SK-N-SH (cell line): ENCODE measurements at regions not wholly inside any gene's neighbourhood (a gene's known extent, or its start where the extent isn't known, plus 50 kb on each side); places are given as distances from the start of the nearest gene placed in this dataset.

Experiments
- CTCF ChIA-PET: fragments of 300-600, 350-600 bp; formaldehyde crosslinking; extraction: SDS; loops from one replicate; lab custom pipeline; 2021; lab: Yijun Ruan, JAX
- POLR2A ChIA-PET: fragments of 350-600 bp; sonication (Branson Sonifier 250); formaldehyde crosslinking; extraction: SDS; loops from one replicate; lab custom pipeline; 2020; ENCODE audit warnings: antibody characterized with exemption, inconsistent platforms; lab: Yijun Ruan, JAX
- DNase-seq: peaks from one replicate; pipeline ENCODE4 v3.0.0; 2012
- H2AFZ ChIP-seq: fragments of 200-600 bp; sonication (generic); 2 replicates; pipeline ENCODE4 v1.8.1; 2016; ENCODE audit warnings: antibody characterized with exemption, mild to moderate bottlenecking, low read depth
- H3F3A ChIP-seq: fragments of 200-600 bp; sonication (generic); replicated peaks from 2 replicates; pipeline ENCODE3; 2016; ENCODE audit warnings: antibody characterized with exemption, mild to moderate bottlenecking; ENCODE audit not compliant: insufficient read depth
- H3K27ac ChIP-seq, 2 experiments: fragments of 200-500 bp in 1 of 2; fragments of 200-600 bp in 1 of 2; sonication (Bioruptor generic) in 1 of 2; sonication (generic), shearing (Covaris generic) in 1 of 2; 2 replicates each; pipeline versions ENCODE4 v1.5.1 to v1.6.1; 2014 to 2016; ENCODE audit warnings: low read depth in 2 of 2, inconsistent platforms in 1 of 2, low read length in 1 of 2, mild to moderate bottlenecking in 1 of 2, mixed read lengths in 1 of 2
- H3K27me3 ChIP-seq: fragments of 200-600 bp; sonication (generic), shearing (Covaris generic); 2 replicates; pipeline ENCODE4 v1.6.1; 2016; ENCODE audit warnings: mixed run types; ENCODE audit not compliant: insufficient read depth
- H3K36me3 ChIP-seq, 2 experiments: fragments of 200-500 bp in 1 of 2; fragments of 200-600 bp in 1 of 2; sonication (Bioruptor generic) in 1 of 2; sonication (generic) in 1 of 2; replicated peaks in 1 of 2; 2 replicates each; pipeline versions ENCODE3 to v1.5.1; 2014 to 2016; ENCODE audit warnings: low read length in 1 of 2, mild to moderate bottlenecking in 1 of 2; ENCODE audit not compliant: insufficient read depth in 2 of 2, control insufficient read depth in 1 of 2
- H3K4me1 ChIP-seq, 2 experiments: fragments of 200-500 bp in 1 of 2; fragments of 200-600 bp in 1 of 2; sonication (Bioruptor generic) in 1 of 2; sonication (generic), shearing (Covaris generic) in 1 of 2; 2 replicates each; pipeline versions ENCODE4 v1.5.1 to v1.6.1; 2014 to 2016; ENCODE audit warnings: low read depth in 1 of 2, low read length in 1 of 2, mixed run types in 1 of 2; ENCODE audit not compliant: insufficient read depth in 2 of 2, control insufficient read depth in 1 of 2
- H3K4me2 ChIP-seq: fragments of 200-600 bp; sonication (generic), shearing (Covaris generic); 2 replicates; pipeline ENCODE4 v1.6.1; 2017; ENCODE audit warnings: mixed run types
- H3K4me3 ChIP-seq, 2 experiments: fragments of 200-500 bp in 1 of 2; fragments of 200-600 bp in 1 of 2; sonication (Bioruptor generic) in 1 of 2; sonication (generic), shearing (Covaris generic) in 1 of 2; 2 replicates each; pipeline versions ENCODE4 v1.5.1 to v1.8.1; 2014 to 2016; ENCODE audit warnings: low read depth in 2 of 2, inconsistent platforms in 1 of 2, low read length in 1 of 2, mild to moderate bottlenecking in 1 of 2, mixed read lengths in 1 of 2, moderate library complexity in 1 of 2
- H3K79me2 ChIP-seq: fragments of 200-600 bp; sonication (generic); 2 replicates; pipeline ENCODE4 v1.8.1; 2017; ENCODE audit warnings: mild to moderate bottlenecking; ENCODE audit not compliant: insufficient read depth
- H3K9ac ChIP-seq: fragments of 200-600 bp; sonication (generic); 2 replicates; pipeline ENCODE4 v1.6.1; 2017; ENCODE audit warnings: mixed run types
- H3K9me2 ChIP-seq: fragments of 200-600 bp; sonication (generic); 2 replicates; pipeline ENCODE4 v1.6.1; 2017; ENCODE audit warnings: mixed run types
- H3K9me3 ChIP-seq: fragments of 200-600 bp; sonication (generic); 2 replicates; pipeline ENCODE4 v1.6.1; 2017; ENCODE audit warnings: mixed run types, mild to moderate bottlenecking, moderate library complexity
- H4K20me1 ChIP-seq: fragments of 200-600 bp; sonication (generic); 2 replicates; pipeline ENCODE4 v1.6.1; 2017; ENCODE audit warnings: mild to moderate bottlenecking, mixed run types; ENCODE audit not compliant: insufficient read depth
- FOXM1 ChIP-seq: IDR thresholded peaks from 2 replicates; pipeline ENCODE4 v1.4.0; 2012; ENCODE audit warnings: low read depth, mild to moderate bottlenecking
- MAX ChIP-seq: IDR thresholded peaks from 2 replicates; pipeline ENCODE4 v1.4.0; 2012; ENCODE audit warnings: low read depth
- MXI1 ChIP-seq: IDR thresholded peaks from 2 replicates; pipeline ENCODE4 v1.6.1; 2012; ENCODE audit warnings: mild to moderate bottlenecking, low read depth, low read length, improper control_type of control experiment
- NFIC ChIP-seq: IDR thresholded peaks from 2 replicates; pipeline ENCODE4 v1.4.0; 2012; ENCODE audit warnings: borderline replicate concordance
- PBX3 ChIP-seq: IDR thresholded peaks from 2 replicates; pipeline ENCODE4; 2012
- REST ChIP-seq: IDR thresholded peaks from 2 replicates; pipeline ENCODE4 v1.6.1; 2012; ENCODE audit warnings: mild to moderate bottlenecking, low read depth, low read length, moderate library complexity
- TCF12 ChIP-seq: IDR thresholded peaks from 2 replicates; pipeline ENCODE4 v1.4.0; 2012
- TEAD4 ChIP-seq: IDR thresholded peaks from 2 replicates; pipeline ENCODE4 v1.4.0; 2012; ENCODE audit warnings: mild to moderate bottlenecking, borderline replicate concordance; ENCODE audit not compliant: insufficient read depth
- WGBS: methylation state at CpG from one replicate; pipeline ENCODE4 v1.1.6; 2017; ENCODE audit warnings: low lambda C conversion rate; 5-methylcytosine and 5-hydroxymethylcytosine counted together

GRCh38 chr9:95808011-95808410 is 67.5 kb upstream of the ERCC6L2 start:
- H3F3A ChIP-seq, result no peaks in the 10 kb centered on the region
- no peaks in the 10 kb centered on the region for H3K9me3 ChIP-seq
- no peak overlapping the region for H2AFZ ChIP-seq
- H3K9me2 ChIP-seq, result no peaks in the 10 kb centered on the region
- CTCF ChIA-PET, result no interaction called here
- H4K20me1 ChIP-seq, result no peaks in the 10 kb centered on the region
- WGBS, result 64% methylated on average over 3 of the region's 3 CpGs
- no peaks in the 10 kb centered on the region for H3K27me3 ChIP-seq
- peaks cover 0 to 2% of the 10 kb centered on the region in 2 experiments; a peak in 1 of 4 replicates for H3K4me1 ChIP-seq
- no peak overlapping the region for H3K4me3 ChIP-seq
- H3K4me2 ChIP-seq, result no peak overlapping the region
- H3K36me3 ChIP-seq, result no peaks in the 10 kb centered on the region
- H3K9ac ChIP-seq, result no peak overlapping the region
- no peak for DNase-seq
- H3K27ac ChIP-seq, result no peak overlapping the region
- no peak for TF ChIP-seq PBX3
- 0 out of 2 replicates have a peak, but pooled peaks have one; percentile 27 for TF ChIP-seq NFIC
- POLR2A ChIA-PET, result no interaction called here
- H3K79me2 ChIP-seq, result no peaks in the 10 kb centered on the region

GRCh38 chr9:95807326-95807947 is 68.1 kb upstream of the ERCC6L2 start:
- no peak overlapping the region for H3K4me2 ChIP-seq
- no peaks in the 10 kb centered on the region for H4K20me1 ChIP-seq
- WGBS, result 89% methylated on average over 5 of the region's 5 CpGs
- H2AFZ ChIP-seq, result no peak overlapping the region
- H3K4me1 ChIP-seq, result peaks cover 0 to 2% of the 10 kb centered on the region in 2 experiments; a peak in 1 of 4 replicates
- H3K27me3 ChIP-seq, result no peaks in the 10 kb centered on the region
- DNase-seq, result no peak
- H3F3A ChIP-seq, result no peaks in the 10 kb centered on the region
- no peak overlapping the region for H3K9ac ChIP-seq
- H3K36me3 ChIP-seq, result no peaks in the 10 kb centered on the region
- H3K4me3 ChIP-seq, result no peak overlapping the region
- no peaks in the 10 kb centered on the region for H3K9me3 ChIP-seq
- ChIA-PET CTCF (no interaction called here), POLR2A (no interaction called here)
- H3K79me2 ChIP-seq, result no peaks in the 10 kb centered on the region
- no peaks in the 10 kb centered on the region for H3K9me2 ChIP-seq
- H3K27ac ChIP-seq, result no peak overlapping the region
- no peak for TF ChIP-seq TCF12

- TF ChIP-seq MAX (no peak), TEAD4 (no peak), MXI1 (no peak), REST (no peak), FOXM1 (no peak)
- WGBS, result 75% methylated on average over 4 of the region's 4 CpGs
- H2AFZ ChIP-seq, result no peak overlapping the region
- no peaks in the 10 kb centered on the region for H4K20me1 ChIP-seq
- peaks cover 0 to 2% of the 10 kb centered on the region in 2 experiments; a peak in 1 of 4 replicates for H3K4me1 ChIP-seq
- H3K9me3 ChIP-seq, result no peaks in the 10 kb centered on the region
- no peak for DNase-seq
- ChIA-PET CTCF (no interaction called here), POLR2A (no interaction called here)
- no peak overlapping the region for H3K4me2 ChIP-seq
- H3F3A ChIP-seq, result no peaks in the 10 kb centered on the region
- no peaks in the 10 kb centered on the region for H3K36me3 ChIP-seq
- no peak overlapping the region for H3K4me3 ChIP-seq
- no peaks in the 10 kb centered on the region for H3K27me3 ChIP-seq
- no peaks in the 10 kb centered on the region for H3K79me2 ChIP-seq
- no peaks in the 10 kb centered on the region for H3K9me2 ChIP-seq
- H3K27ac ChIP-seq, result no peak overlapping the region
- H3K9ac ChIP-seq, result no peak overlapping the region
Observed at GRCh38 chr9:95803197-95803596, 72.3 kb upstream of the ERCC6L2 start.
